HepG2 (cell line): ENCODE measurements at regions not wholly inside any gene's neighbourhood (a gene's known extent, or its start where the extent isn't known, plus 50 kb on each side); places are given as distances from the start of the nearest gene placed in this dataset.

ENCODE experiments used
- ATAC-seq: fragments of 200-7000 bp; cut with Tn5 transposase; 3 replicates; pipeline ENCODE4 v1.9.1; 2020; ENCODE audit warnings: mild to moderate bottlenecking, moderate library complexity
- BruUV-seq: library from RNA; stranded (reverse); fragments of 400-500 nt; replicated peaks from 2 replicates; lab custom pipeline; 2021; lab: Mats Ljungman, UMichigan
- CTCF ChIA-PET: fragments of 300-600 bp; formaldehyde crosslinking; extraction: SDS; loops from one replicate; lab custom pipeline; 2021; ENCODE audit warnings: low total read pairs, inconsistent platforms, low intra/inter-chr PET ratio; lab: Yijun Ruan, JAX
- POLR2A ChIA-PET: fragments of 350-600 bp; sonication (Branson Sonifier 250); formaldehyde crosslinking; loops from one replicate; lab custom pipeline; 2020; ENCODE audit warnings: antibody characterized with exemption, inconsistent platforms; lab: Yijun Ruan, JAX
- DNase-seq: peaks from one replicate; pipeline ENCODE4 v3.0.0-alpha.2; 2015; ENCODE audit warnings: low spot score
- FAIRE-seq: peaks from 3 replicates; lab custom pipeline; 2011; peaks lifted over from hg19 to GRCh38; lab: Jason Lieb, UNC
- H2AFZ ChIP-seq: one replicate; pipeline ENCODE4 v1.6.1; 2011; ENCODE audit warnings: low read length, inconsistent platforms
- H3K27ac ChIP-seq: fragments of 300-600 bp; 3 replicates; pipeline ENCODE4 v1.8.0; 2011; ENCODE audit warnings: mixed run types, mild to moderate bottlenecking, mixed read lengths, low read length, inconsistent platforms; ENCODE audit not compliant: insufficient read depth; ENCODE audit errors: extremely low read length
- H3K27me3 ChIP-seq, 2 experiments: fragments of 200-600 bp in 1 of 2; 2 replicates in 1 of 2; 3 replicates in 1 of 2; pipeline versions ENCODE4 v1.6.0 to v1.8.0; 2011; ENCODE audit warnings: low read length in 2 of 2, mild to moderate bottlenecking in 2 of 2, moderate library complexity in 2 of 2, inconsistent platforms in 1 of 2; ENCODE audit not compliant: insufficient read depth in 2 of 2, control insufficient read depth in 1 of 2
- H3K36me3 ChIP-seq, 2 experiments: fragments of 200-600 bp in 1 of 2; replicated peaks in 1 of 2; 2 replicates in 1 of 2; 3 replicates in 1 of 2; pipeline versions ENCODE4 v1.5.1 to v1.8.0; 2011; ENCODE audit warnings: low read length in 2 of 2, inconsistent platforms in 1 of 2; ENCODE audit not compliant: insufficient read depth in 2 of 2, control insufficient read depth in 1 of 2
- H3K4me1 ChIP-seq: 2 replicates; pipeline ENCODE4 v1.5.1; 2012; ENCODE audit warnings: low read length, inconsistent platforms; ENCODE audit not compliant: insufficient read depth
- H3K4me2 ChIP-seq: 2 replicates; pipeline ENCODE4 v1.6.0; 2011; ENCODE audit warnings: low read depth, low read length, inconsistent platforms
- H3K4me3 ChIP-seq, 3 experiments: fragments of 200-600 bp in 1 of 3; sonication (generic), shearing (Covaris generic) in 1 of 3; replicated peaks in 1 of 3; 2 replicates each; pipeline ENCODE4 v1.5.1; 2011 to 2016; ENCODE audit warnings: low read length in 3 of 3, inconsistent platforms in 2 of 3, low read depth in 2 of 3, mild to moderate bottlenecking in 2 of 3, control low read depth in 1 of 3, mixed read lengths in 1 of 3; ENCODE audit not compliant: insufficient read depth in 1 of 3
- H3K79me2 ChIP-seq: one replicate; pipeline ENCODE4 v1.6.1; 2011; ENCODE audit warnings: low read length, inconsistent platforms; ENCODE audit not compliant: insufficient read depth
- H3K9ac ChIP-seq: 2 replicates; pipeline ENCODE4 v1.6.0; 2011; ENCODE audit warnings: mild to moderate bottlenecking, low read depth, low read length, inconsistent platforms; ENCODE audit not compliant: insufficient read depth
- H3K9me3 ChIP-seq: 2 replicates; pipeline ENCODE4 v1.5.1; 2012; ENCODE audit warnings: mild to moderate bottlenecking, low read length
- H4K20me1 ChIP-seq: 2 replicates; pipeline ENCODE4 v1.6.0; 2011; ENCODE audit warnings: inconsistent platforms, mild to moderate bottlenecking, low read length, moderate library complexity; ENCODE audit not compliant: insufficient read depth
- FIP1L1 ChIP-seq: fragments of 200-400 bp; formaldehyde crosslinking; IDR thresholded peaks from 2 replicates; pipeline ENCODE4 v1.6.1; 2018; ENCODE audit warnings: low read depth, mild to moderate bottlenecking, low read length, moderate library complexity, borderline replicate concordance; ENCODE audit not compliant: insufficient read depth
- PAX8 ChIP-seq: sonication (generic); formaldehyde crosslinking; IDR thresholded peaks from 2 replicates; pipeline ENCODE4 v1.8.0; 2022; ENCODE audit warnings: mild to moderate bottlenecking, missing genetic modification reagents, borderline replicate concordance
- POLR2A ChIP-seq, 2 experiments: IDR thresholded peaks; 2 replicates each; pipeline ENCODE4 v1.6.1; 2011; ENCODE audit warnings: low read depth in 2 of 2, low read length in 2 of 2, mild to moderate bottlenecking in 1 of 2, moderate library complexity in 1 of 2; ENCODE audit not compliant: insufficient read depth in 1 of 2
- RCOR2 ChIP-seq: IDR thresholded peaks from 2 replicates; pipeline ENCODE4 v1.6.1; 2016; ENCODE audit warnings: missing biosample characterization, missing genetic modification reagents
- SNAI1 ChIP-seq: sonication (generic); formaldehyde crosslinking; IDR thresholded peaks from 2 replicates; pipeline ENCODE4 v1.5.0; 2020; ENCODE audit warnings: mild to moderate bottlenecking, missing genetic modification reagents, borderline replicate concordance
- ZKSCAN1 ChIP-seq: fragments of 150-350 bp; IDR thresholded peaks from 2 replicates; pipeline ENCODE4 v1.6.1; 2014; ENCODE audit warnings: low read length
- ZNF24 ChIP-seq: fragments of 450-650 bp; IDR thresholded peaks from 2 replicates; pipeline ENCODE4 v1.6.1; 2017; ENCODE audit warnings: antibody characterized with exemption, mild to moderate bottlenecking
- ZNF460 ChIP-seq: sonication (generic); formaldehyde crosslinking; IDR thresholded peaks from 2 replicates; pipeline ENCODE4 v1.5.1; 2020; ENCODE audit warnings: missing genetic modification reagents, mild to moderate bottlenecking, borderline replicate concordance
- ZNF567 ChIP-seq: sonication (generic); formaldehyde crosslinking; IDR thresholded peaks from 2 replicates; pipeline ENCODE4 v1.8.1; 2023; ENCODE audit warnings: mild to moderate bottlenecking, missing genetic modification reagents, borderline replicate concordance
- ZNF589 ChIP-seq: sonication (generic); formaldehyde crosslinking; conservative IDR thresholded peaks from 2 replicates; pipeline ENCODE4 v1.8.0; 2022; ENCODE audit warnings: mild to moderate bottlenecking, moderate library complexity, missing genetic modification reagents
- WGBS: methylation state at CpG from one replicate; pipeline ENCODE4 v1.1.6; 2017; ENCODE audit warnings: low lambda C conversion rate; 5-methylcytosine and 5-hydroxymethylcytosine counted together
- in situ Hi-C: cut with HindIII; loops from 2 replicates; pipeline ENCODE4 v1.10.0; 2017; ENCODE audit warnings: low pct_unique_long_range_greater_than_20kb; ENCODE audit not compliant: extremely low pct_ligation_motif_present
- intact Hi-C: fragments of 100-400 bp; cut with micrococcal nuclease; formaldehyde crosslinking; loops from one replicate; pipeline ENCODE4 v1.10.0; 2022; ENCODE audit not compliant: unreplicated experiment
- TF ChIP-seq, protein P1 (sequence below): fragments of 450-650 bp; IDR thresholded peaks from 2 replicates; pipeline ENCODE4 v1.6.1; 2017; ENCODE audit warnings: mild to moderate bottlenecking
- TF ChIP-seq, protein P2 (sequence below): sonication (generic); formaldehyde crosslinking; IDR thresholded peaks from 2 replicates; pipeline ENCODE4 v1.4.0; 2020; ENCODE audit warnings: missing genetic modification reagents, borderline replicate concordance
- TF ChIP-seq, protein P3 (sequence below): sonication (generic); formaldehyde crosslinking; IDR thresholded peaks from 2 replicates; pipeline ENCODE4 v1.4.0; 2020; ENCODE audit warnings: missing genetic modification reagents

DNA sequence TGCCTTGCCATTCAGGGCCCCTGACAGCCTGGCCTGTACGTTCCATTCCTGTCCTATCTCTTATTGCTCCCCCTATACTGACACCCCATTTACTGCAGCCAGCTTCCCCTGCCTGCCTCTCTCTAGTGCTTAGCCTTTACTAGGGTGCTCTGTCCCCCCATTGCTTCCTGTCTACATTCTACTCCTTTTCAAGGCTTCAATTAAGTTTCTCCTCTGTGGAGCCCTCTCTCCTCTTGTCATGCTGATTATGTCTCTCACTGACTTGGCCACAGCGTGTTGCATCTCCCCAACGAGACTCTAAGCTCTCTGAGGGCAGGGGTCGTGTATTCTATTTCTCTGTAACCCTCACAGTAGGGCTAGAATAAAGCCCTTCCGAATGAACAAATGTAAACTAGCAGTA, 185.2 kb downstream of the RPLP1 start:
- Histone ChIP-seq H3K9ac (no peak overlapping the region), H3K4me3 (no peak overlapping the region), H3K4me2 (no peak overlapping the region), H3K9me3 (peaks cover 4% of the 10 kb centered on the region; the same call in 1 of the 2 replicates), H4K20me1 (0 out of 2 replicates have a peak, but pooled peaks cover 3% of the 10 kb centered on the region), H3K27me3 (peaks cover 0 to 27% of the 10 kb centered on the region in 2 experiments; a peak in 4 of 5 replicates), H2AFZ (no peak overlapping the region), H3K27ac (no peak overlapping the region), H3K79me2 (no peaks in the 10 kb centered on the region), H3K4me1 (no peaks in the 10 kb centered on the region), H3K36me3 (no peaks in the 10 kb centered on the region)
- under 1% methylated on average over 5 of the region's 5 CpGs for WGBS
- intact Hi-C loops = no loop called here
- ChIA-PET CTCF (no interaction called here), POLR2A (no interaction called here)
- BruUV-seq = no TSS peak
- ATAC-seq (no peak), FAIRE-seq (no peak), DNase-seq (no peak)
- in situ Hi-C loops = no loop called here
- TF ChIP-seq SNAI1 (CRISPR knock-in tag) = no peak
- TF ChIP-seq ZNF567 = no peak
- TF ChIP-seq RCOR2 (CRISPR knock-in tag) = no peak
- TF ChIP-seq, protein P1, sequence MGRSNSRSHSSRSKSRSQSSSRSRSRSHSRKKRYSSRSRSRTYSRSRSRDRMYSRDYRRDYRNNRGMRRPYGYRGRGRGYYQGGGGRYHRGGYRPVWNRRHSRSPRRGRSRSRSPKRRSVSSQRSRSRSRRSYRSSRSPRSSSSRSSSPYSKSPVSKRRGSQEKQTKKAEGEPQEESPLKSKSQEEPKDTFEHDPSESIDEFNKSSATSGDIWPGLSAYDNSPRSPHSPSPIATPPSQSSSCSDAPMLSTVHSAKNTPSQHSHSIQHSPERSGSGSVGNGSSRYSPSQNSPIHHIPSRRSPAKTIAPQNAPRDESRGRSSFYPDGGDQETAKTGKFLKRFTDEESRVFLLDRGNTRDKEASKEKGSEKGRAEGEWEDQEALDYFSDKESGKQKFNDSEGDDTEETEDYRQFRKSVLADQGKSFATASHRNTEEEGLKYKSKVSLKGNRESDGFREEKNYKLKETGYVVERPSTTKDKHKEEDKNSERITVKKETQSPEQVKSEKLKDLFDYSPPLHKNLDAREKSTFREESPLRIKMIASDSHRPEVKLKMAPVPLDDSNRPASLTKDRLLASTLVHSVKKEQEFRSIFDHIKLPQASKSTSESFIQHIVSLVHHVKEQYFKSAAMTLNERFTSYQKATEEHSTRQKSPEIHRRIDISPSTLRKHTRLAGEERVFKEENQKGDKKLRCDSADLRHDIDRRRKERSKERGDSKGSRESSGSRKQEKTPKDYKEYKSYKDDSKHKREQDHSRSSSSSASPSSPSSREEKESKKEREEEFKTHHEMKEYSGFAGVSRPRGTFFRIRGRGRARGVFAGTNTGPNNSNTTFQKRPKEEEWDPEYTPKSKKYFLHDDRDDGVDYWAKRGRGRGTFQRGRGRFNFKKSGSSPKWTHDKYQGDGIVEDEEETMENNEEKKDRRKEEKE = no peak
- TF ChIP-seq FIP1L1 = no peak
- TF ChIP-seq PAX8 = no peak
- TF ChIP-seq ZNF460 = no peak
- no peak for TF ChIP-seq POLR2A (IDR thresholded peaks at IDR 0.05; ENCODE audit: insufficient read depth in 1 of 2, low read depth in 2 of 2, low read length in 2 of 2)
- TF ChIP-seq ZKSCAN1 = no peak
- TF ChIP-seq, protein P2, sequence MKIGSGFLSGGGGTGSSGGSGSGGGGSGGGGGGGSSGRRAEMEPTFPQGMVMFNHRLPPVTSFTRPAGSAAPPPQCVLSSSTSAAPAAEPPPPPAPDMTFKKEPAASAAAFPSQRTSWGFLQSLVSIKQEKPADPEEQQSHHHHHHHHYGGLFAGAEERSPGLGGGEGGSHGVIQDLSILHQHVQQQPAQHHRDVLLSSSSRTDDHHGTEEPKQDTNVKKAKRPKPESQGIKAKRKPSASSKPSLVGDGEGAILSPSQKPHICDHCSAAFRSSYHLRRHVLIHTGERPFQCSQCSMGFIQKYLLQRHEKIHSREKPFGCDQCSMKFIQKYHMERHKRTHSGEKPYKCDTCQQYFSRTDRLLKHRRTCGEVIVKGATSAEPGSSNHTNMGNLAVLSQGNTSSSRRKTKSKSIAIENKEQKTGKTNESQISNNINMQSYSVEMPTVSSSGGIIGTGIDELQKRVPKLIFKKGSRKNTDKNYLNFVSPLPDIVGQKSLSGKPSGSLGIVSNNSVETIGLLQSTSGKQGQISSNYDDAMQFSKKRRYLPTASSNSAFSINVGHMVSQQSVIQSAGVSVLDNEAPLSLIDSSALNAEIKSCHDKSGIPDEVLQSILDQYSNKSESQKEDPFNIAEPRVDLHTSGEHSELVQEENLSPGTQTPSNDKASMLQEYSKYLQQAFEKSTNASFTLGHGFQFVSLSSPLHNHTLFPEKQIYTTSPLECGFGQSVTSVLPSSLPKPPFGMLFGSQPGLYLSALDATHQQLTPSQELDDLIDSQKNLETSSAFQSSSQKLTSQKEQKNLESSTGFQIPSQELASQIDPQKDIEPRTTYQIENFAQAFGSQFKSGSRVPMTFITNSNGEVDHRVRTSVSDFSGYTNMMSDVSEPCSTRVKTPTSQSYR (CRISPR knock-in tag) = no peak
- TF ChIP-seq, protein P3, sequence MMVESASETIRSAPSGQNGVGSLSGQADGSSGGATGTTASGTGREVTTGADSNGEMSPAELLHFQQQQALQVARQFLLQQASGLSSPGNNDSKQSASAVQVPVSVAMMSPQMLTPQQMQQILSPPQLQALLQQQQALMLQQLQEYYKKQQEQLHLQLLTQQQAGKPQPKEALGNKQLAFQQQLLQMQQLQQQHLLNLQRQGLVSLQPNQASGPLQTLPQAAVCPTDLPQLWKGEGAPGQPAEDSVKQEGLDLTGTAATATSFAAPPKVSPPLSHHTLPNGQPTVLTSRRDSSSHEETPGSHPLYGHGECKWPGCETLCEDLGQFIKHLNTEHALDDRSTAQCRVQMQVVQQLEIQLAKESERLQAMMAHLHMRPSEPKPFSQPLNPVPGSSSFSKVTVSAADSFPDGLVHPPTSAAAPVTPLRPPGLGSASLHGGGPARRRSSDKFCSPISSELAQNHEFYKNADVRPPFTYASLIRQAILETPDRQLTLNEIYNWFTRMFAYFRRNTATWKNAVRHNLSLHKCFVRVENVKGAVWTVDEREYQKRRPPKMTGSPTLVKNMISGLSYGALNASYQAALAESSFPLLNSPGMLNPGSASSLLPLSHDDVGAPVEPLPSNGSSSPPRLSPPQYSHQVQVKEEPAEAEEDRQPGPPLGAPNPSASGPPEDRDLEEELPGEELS (CRISPR knock-in tag) = no peak
- no peak for TF ChIP-seq ZNF24
- no peak for TF ChIP-seq ZNF589 (CRISPR knock-in tag)
